ENCODE measurements at regions not wholly inside any gene's neighbourhood (a gene's known extent, or its start where the extent isn't known, plus 50 kb on each side); places are given as distances from the start of the nearest gene placed in this dataset.

DNA sequence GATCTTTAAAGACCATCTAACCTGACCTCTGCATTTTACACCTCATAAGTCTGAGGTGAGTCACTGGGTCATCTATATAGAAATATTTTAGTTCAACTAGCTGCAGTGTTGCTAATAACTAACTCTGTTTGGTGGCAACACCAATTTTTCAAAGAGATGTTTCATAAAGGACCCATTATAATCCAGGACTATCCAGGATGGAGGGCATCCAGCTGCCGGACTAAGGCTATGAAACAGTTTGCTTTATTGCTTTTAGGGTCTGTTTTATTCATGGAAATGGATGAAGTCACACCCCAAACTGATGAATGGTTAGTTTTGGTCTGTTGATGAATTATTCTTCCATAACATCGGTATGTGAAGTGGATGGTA, 204.2 kb upstream of the GMDS start:
- intact Hi-C loops (cut with micrococcal nuclease; ENCODE audit: unreplicated experiment), result loop anchor here (2.0 to 5.0 kb wide), 4 partner anchors 95 to 853 kb away; no protein-coding TSS in a partner anchor

DNA sequence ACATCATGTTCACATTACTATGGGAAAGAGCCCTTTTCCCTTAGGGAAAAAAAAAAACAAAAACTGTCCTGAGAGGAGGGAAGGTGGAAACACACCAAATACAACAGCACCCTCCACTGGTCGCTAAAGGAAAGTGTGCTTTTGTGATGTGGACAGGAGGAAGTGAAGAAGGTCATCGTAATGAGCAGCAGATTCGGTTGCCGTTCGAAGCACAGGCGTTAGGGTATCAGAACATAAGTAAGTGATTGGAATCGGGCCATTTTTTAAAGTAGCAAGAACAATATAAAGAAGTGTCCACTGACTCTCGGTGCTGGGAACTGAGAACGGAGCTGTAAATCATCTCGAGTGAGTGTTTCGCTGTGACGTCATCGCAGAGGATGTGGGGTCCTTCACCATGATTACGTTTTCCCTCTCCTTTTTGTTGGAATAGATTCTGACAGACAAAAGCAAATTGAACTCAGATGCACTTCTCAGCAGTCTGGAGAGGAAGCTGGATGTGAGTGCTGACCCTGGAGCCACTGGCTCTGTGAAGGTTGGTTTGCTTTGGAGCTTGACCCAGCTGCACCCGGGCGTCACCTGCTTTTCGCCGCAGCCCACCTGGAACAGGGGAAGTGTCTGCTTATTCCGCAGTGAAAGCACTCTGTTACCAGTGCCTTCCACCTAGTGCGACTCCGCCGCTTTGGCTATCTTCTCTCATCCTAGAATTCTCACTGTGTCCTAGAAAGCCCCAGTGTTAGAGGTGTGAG, 203.6 kb upstream of the GMDS start:
- peak; percentile 28 to 59 for DNase-seq
- Histone ChIP-seq H3K9me2 (ENCODE audit: insufficient read depth) (no peaks in the 10 kb centered on the region), H3K9me3 (ENCODE audit: insufficient read depth, low read depth) (no peaks in the 10 kb centered on the region), H3K79me2 (ENCODE audit: low read depth) (no peaks in the 10 kb centered on the region), H4K20me1 (ENCODE audit: insufficient read depth) (no peaks in the 10 kb centered on the region), H2AFZ (no peak overlapping the region), H3K4me2 (no peak overlapping the region), H3K4me1 (replicated peaks; ENCODE audit: insufficient read depth) (no peaks in the 10 kb centered on the region), H3K27me3 (ENCODE audit: insufficient read depth, low read depth) (no peaks in the 10 kb centered on the region), H3K4me3 (no peak overlapping the region), H3K36me3 (ENCODE audit: low read depth) (no peaks in the 10 kb centered on the region), H3F3A (ENCODE audit: insufficient read depth, low read depth) (no peaks in the 10 kb centered on the region), H3K27ac (no peak overlapping the region)
- BruUV-seq (replicated peaks), result no TSS peak
- ChIA-PET POLR2A (ENCODE audit: unreplicated experiment) (no interaction called here), CTCF (interaction anchor here (0.7 kb wide), 2 partner anchors 28 to 95 kb away, joined by 4 to 5 read pairs; no protein-coding TSS in a partner anchor)
- intact Hi-C loops (cut with micrococcal nuclease; ENCODE audit: unreplicated experiment), result loop anchor here (1.0 to 5.0 kb wide), 5 partner anchors 94 to 852 kb away; no protein-coding TSS in a partner anchor
- TF ChIP-seq EZH2 (IDR thresholded peaks at IDR 0.05; ENCODE audit: low read depth), result no peak
- TF ChIP-seq, protein P1, sequence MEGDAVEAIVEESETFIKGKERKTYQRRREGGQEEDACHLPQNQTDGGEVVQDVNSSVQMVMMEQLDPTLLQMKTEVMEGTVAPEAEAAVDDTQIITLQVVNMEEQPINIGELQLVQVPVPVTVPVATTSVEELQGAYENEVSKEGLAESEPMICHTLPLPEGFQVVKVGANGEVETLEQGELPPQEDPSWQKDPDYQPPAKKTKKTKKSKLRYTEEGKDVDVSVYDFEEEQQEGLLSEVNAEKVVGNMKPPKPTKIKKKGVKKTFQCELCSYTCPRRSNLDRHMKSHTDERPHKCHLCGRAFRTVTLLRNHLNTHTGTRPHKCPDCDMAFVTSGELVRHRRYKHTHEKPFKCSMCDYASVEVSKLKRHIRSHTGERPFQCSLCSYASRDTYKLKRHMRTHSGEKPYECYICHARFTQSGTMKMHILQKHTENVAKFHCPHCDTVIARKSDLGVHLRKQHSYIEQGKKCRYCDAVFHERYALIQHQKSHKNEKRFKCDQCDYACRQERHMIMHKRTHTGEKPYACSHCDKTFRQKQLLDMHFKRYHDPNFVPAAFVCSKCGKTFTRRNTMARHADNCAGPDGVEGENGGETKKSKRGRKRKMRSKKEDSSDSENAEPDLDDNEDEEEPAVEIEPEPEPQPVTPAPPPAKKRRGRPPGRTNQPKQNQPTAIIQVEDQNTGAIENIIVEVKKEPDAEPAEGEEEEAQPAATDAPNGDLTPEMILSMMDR (conservative IDR thresholded peaks at IDR 0.05), result peak; percentile 78

More for the DNA sequence above, 204.2 kb upstream of the GMDS start:
- CTCF ChIA-PET, result no interaction called here
- no peaks in the 10 kb centered on the region for H4K20me1 ChIP-seq (ENCODE audit: insufficient read depth)
- no TSS peak for BruUV-seq (replicated peaks)
- no peak overlapping the region for H3K4me2 ChIP-seq
- no peaks in the 10 kb centered on the region for H3K36me3 ChIP-seq (ENCODE audit: low read depth)
- H3K4me1 ChIP-seq (replicated peaks; ENCODE audit: insufficient read depth), result no peaks in the 10 kb centered on the region
- H3K9me2 ChIP-seq (ENCODE audit: insufficient read depth), result no peaks in the 10 kb centered on the region
- TF ChIP-seq, protein P1 (conservative IDR thresholded peaks at IDR 0.05), result no peak
- no peak for TF ChIP-seq EZH2 (IDR thresholded peaks at IDR 0.05; ENCODE audit: low read depth)
- H3K79me2 ChIP-seq (ENCODE audit: low read depth), result no peaks in the 10 kb centered on the region
- POLR2A ChIA-PET (ENCODE audit: unreplicated experiment), result no interaction called here
- H3K4me3 ChIP-seq, result no peak overlapping the region
- H3F3A ChIP-seq (ENCODE audit: insufficient read depth, low read depth), result no peaks in the 10 kb centered on the region
- DNase-seq, result no peak
- no peaks in the 10 kb centered on the region for H3K9me3 ChIP-seq (ENCODE audit: insufficient read depth, low read depth)
- no peak overlapping the region for H3K27ac ChIP-seq
- no peaks in the 10 kb centered on the region for H3K27me3 ChIP-seq (ENCODE audit: insufficient read depth, low read depth)
- no peak overlapping the region for H2AFZ ChIP-seq

DNA sequence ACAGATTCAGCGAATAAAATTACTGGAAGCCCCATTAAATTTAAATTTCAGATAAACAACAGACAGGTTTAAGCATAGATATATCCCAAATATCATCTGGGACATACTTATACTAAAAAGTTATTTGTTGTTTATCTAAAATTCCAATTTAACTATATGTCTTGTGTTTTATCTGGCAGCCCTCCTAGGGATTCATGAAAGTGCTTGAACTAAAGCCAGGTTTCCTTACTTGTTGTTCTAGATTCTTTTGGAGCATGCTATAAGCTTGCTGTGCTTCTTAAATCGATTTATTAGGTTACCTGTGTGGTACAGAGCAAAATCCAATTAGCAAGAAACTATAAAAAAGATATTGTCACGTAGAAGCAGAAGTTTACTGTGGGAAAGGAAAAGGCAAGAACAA, 202.5 kb upstream of the GMDS start:
- Histone ChIP-seq H3K9me2 (ENCODE audit: insufficient read depth) (no peaks in the 10 kb centered on the region), H3K79me2 (ENCODE audit: low read depth) (no peaks in the 10 kb centered on the region), H3K36me3 (ENCODE audit: low read depth) (no peaks in the 10 kb centered on the region), H3F3A (ENCODE audit: insufficient read depth, low read depth) (no peaks in the 10 kb centered on the region), H3K9me3 (ENCODE audit: insufficient read depth, low read depth) (no peaks in the 10 kb centered on the region), H3K4me3 (no peak overlapping the region), H3K27ac (no peak overlapping the region), H4K20me1 (ENCODE audit: insufficient read depth) (no peaks in the 10 kb centered on the region), H3K4me2 (no peak overlapping the region), H3K27me3 (ENCODE audit: insufficient read depth, low read depth) (no peaks in the 10 kb centered on the region), H3K4me1 (replicated peaks; ENCODE audit: insufficient read depth) (no peaks in the 10 kb centered on the region), H2AFZ (no peak overlapping the region)
- TF ChIP-seq, protein P1 (conservative IDR thresholded peaks at IDR 0.05), result no peak
- TF ChIP-seq EZH2 (IDR thresholded peaks at IDR 0.05; ENCODE audit: low read depth), result no peak
- BruUV-seq (replicated peaks), result no TSS peak
- ChIA-PET POLR2A (ENCODE audit: unreplicated experiment) (no interaction called here), CTCF (interaction anchor here (0.6 to 0.7 kb wide), 2 partner anchors 94 to 897 kb away, joined by 5 to 8 read pairs; no protein-coding TSS in a partner anchor)
- intact Hi-C loops (cut with micrococcal nuclease; ENCODE audit: unreplicated experiment), result loop anchor here (1.0 to 5.0 kb wide), 5 partner anchors 93 to 851 kb away; no protein-coding TSS in a partner anchor
- DNase-seq, result no peak
